OCI-LY3 (cell line): ENCODE measurements at regions not wholly inside any gene's neighbourhood (a gene's known extent, or its start where the extent isn't known, plus 50 kb on each side); places are given as distances from the start of the nearest gene placed in this dataset.

ENCODE experiments used
- H2AFZ ChIP-seq: fragments of 200-600, 300-600 bp; shearing (Covaris generic); 2 replicates; pipeline ENCODE4 v1.6.0; 2014; ENCODE audit warnings: antibody characterized with exemption, low read depth, low read length
- H3K27ac ChIP-seq: fragments of 200-600, 300-600 bp; sonication (generic); 2 replicates; pipeline ENCODE4 v1.5.1; 2014; ENCODE audit warnings: mild to moderate bottlenecking, low read length, moderate library complexity, mixed read lengths
- H3K27me3 ChIP-seq: fragments of 200-600, 300-600 bp; sonication (generic); 2 replicates; pipeline ENCODE4 v1.6.1; 2014; ENCODE audit warnings: low read depth, low read length, mixed read lengths
- H3K36me3 ChIP-seq: fragments of 200-600, 300-600 bp; sonication (generic); replicated peaks from 2 replicates; pipeline ENCODE3; 2014; ENCODE audit warnings: low read depth, low read length, mixed read lengths
- H3K4me1 ChIP-seq: fragments of 300-600, 200-600 bp; sonication (generic); 2 replicates; pipeline ENCODE4 v1.6.1; 2014; ENCODE audit warnings: low read length, mixed read lengths
- H3K4me2 ChIP-seq: fragments of 200-600, 300-600 bp; sonication (generic); 2 replicates; pipeline ENCODE4 v1.6.1; 2014; ENCODE audit warnings: low read length, mixed read lengths
- H3K4me3 ChIP-seq: fragments of 300-600, 200-600 bp; sonication (generic); 2 replicates; pipeline ENCODE4 v1.5.1; 2014; ENCODE audit warnings: antibody characterized with exemption, mild to moderate bottlenecking, low read length, moderate library complexity
- H3K79me2 ChIP-seq: fragments of 300-600, 200-600 bp; shearing (Covaris generic); 2 replicates; pipeline ENCODE4 v1.6.1; 2014; ENCODE audit warnings: mild to moderate bottlenecking, low read length, mixed read lengths
- H3K9ac ChIP-seq: fragments of 300-600, 200-600 bp; shearing (Covaris generic); 2 replicates; pipeline ENCODE4 v1.6.0; 2014; ENCODE audit warnings: mild to moderate bottlenecking, low read length, moderate library complexity
- H3K9me3 ChIP-seq: fragments of 200-600, 300-600 bp; shearing (Covaris generic); 2 replicates; pipeline ENCODE4 v1.6.1; 2014; ENCODE audit warnings: low read length, mixed read lengths; ENCODE audit not compliant: insufficient read depth
- H4K20me1 ChIP-seq: fragments of 200-600, 300-600 bp; sonication (generic); 2 replicates; pipeline ENCODE4 v1.6.1; 2016; ENCODE audit warnings: low read length, mixed read lengths; ENCODE audit not compliant: insufficient read depth
- CTCF ChIP-seq: fragments of 200-600, 300-600 bp; sonication (generic); IDR thresholded peaks from 2 replicates; pipeline ENCODE4 v1.5.1; 2014; ENCODE audit warnings: antibody characterized with exemption, low read length, low read depth
- EZH2phosphoT487 ChIP-seq: fragments of 200-600 bp; shearing (Covaris generic); IDR thresholded peaks from 2 replicates; pipeline ENCODE4 v1.6.1; 2018; ENCODE audit warnings: antibody characterized with exemption, mixed run types, low read depth

DNA sequence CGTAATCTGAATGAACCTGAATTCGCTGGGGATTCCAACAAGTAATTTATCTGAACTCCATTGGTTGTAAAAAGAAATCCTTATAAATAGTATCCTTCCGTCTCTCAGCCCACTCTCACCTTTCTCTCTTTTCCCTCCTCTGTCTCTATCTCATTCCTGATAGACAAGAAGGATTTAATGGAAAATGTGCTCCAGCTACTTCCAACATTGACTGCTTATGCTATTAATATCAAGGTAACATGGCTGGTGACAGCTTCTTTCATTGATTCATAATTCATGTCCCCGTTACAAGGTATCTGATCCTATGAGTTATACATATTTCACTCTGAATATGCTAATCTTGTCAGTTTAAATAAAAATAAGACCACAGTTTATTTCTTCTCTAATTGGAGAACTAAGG, 326.8 kb downstream of the RASEF start:
- no peaks in the 10 kb centered on the region for H3K27me3 ChIP-seq
- H3K36me3 ChIP-seq, result no peaks in the 10 kb centered on the region
- H3K4me3 ChIP-seq, result no peak overlapping the region
- H3K79me2 ChIP-seq, result no peaks in the 10 kb centered on the region
- H3K27ac ChIP-seq, result no peak overlapping the region
- H4K20me1 ChIP-seq, result no peaks in the 10 kb centered on the region
- no peak overlapping the region for H3K4me2 ChIP-seq
- TF ChIP-seq EZH2phosphoT487, result no peak
- TF ChIP-seq CTCF, result no peak
- peaks cover 19% of the 10 kb centered on the region for H3K4me1 ChIP-seq
- no peak overlapping the region for H2AFZ ChIP-seq
- no peaks in the 10 kb centered on the region for H3K9me3 ChIP-seq
- H3K9ac ChIP-seq, result no peak overlapping the region

- Histone ChIP-seq H3K27me3 (no peaks in the 10 kb centered on the region), H3K27ac (no peak overlapping the region), H3K9me3 (no peaks in the 10 kb centered on the region), H3K36me3 (no peaks in the 10 kb centered on the region), H3K9ac (no peak overlapping the region), H3K4me3 (no peak overlapping the region), H3K79me2 (no peaks in the 10 kb centered on the region), H4K20me1 (no peaks in the 10 kb centered on the region), H3K4me1 (peaks cover 19% of the 10 kb centered on the region), H3K4me2 (no peak overlapping the region), H2AFZ (no peak overlapping the region)
- no peak for TF ChIP-seq EZH2phosphoT487
- TF ChIP-seq CTCF, result no peak
Observed at GRCh38 chr9:82736701-82737100, 326.2 kb downstream of the RASEF start.

DNA sequence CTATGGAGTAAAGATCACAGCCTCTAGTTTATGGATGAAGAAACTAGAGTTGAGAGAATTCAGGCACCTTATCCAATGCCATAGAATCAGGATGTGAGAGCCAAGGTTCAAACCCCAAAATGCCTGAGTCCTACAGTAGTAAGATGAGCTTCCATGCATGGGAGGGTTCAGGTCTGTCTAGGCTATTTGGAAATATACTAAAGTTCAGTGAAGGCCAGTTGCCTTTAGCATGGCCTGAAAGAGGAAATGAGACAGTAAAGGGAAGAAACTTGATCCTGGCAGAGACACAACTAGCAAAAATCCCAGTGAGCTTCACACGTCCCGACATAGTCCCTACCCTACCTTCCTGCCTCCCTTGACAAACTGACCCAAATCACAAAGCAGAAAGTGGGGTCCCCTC, 317.0 kb downstream of the RASEF start:
- Histone ChIP-seq H3K27ac (no peak overlapping the region), H3K27me3 (no peaks in the 10 kb centered on the region), H2AFZ (no peak overlapping the region), H3K4me2 (no peak overlapping the region), H3K36me3 (no peaks in the 10 kb centered on the region), H3K4me3 (no peak overlapping the region), H3K4me1 (peaks cover 8% of the 10 kb centered on the region; the same call in 1 of the 2 replicates), H3K79me2 (no peaks in the 10 kb centered on the region), H4K20me1 (no peaks in the 10 kb centered on the region), H3K9me3 (no peaks in the 10 kb centered on the region), H3K9ac (no peak overlapping the region)
- TF ChIP-seq EZH2phosphoT487 (no peak), CTCF (no peak)

- no peaks in the 10 kb centered on the region for H3K27me3 ChIP-seq
- no peaks in the 10 kb centered on the region for H4K20me1 ChIP-seq
- H3K4me2 ChIP-seq, result no peak overlapping the region
- H2AFZ ChIP-seq, result no peak overlapping the region
- H3K36me3 ChIP-seq, result no peaks in the 10 kb centered on the region
- no peaks in the 10 kb centered on the region for H3K9me3 ChIP-seq
- no peaks in the 10 kb centered on the region for H3K79me2 ChIP-seq
- no peak overlapping the region for H3K27ac ChIP-seq
- H3K9ac ChIP-seq, result no peak overlapping the region
- TF ChIP-seq EZH2phosphoT487 (no peak), CTCF (no peak)
- H3K4me1 ChIP-seq, result peaks cover 8% of the 10 kb centered on the region; the same call in 1 of the 2 replicates
- H3K4me3 ChIP-seq, result no peak overlapping the region
Observed at GRCh38 chr9:82750411-82750913, 312.5 kb downstream of the RASEF start.
